ENCODE measurements at regions not wholly inside any gene's neighbourhood (a gene's known extent, or its start where the extent isn't known, plus 50 kb on each side); places are given as distances from the start of the nearest gene placed in this dataset.
"Not testable (repeated sequence)": the region's sequence is repeated elsewhere in the genome, so short reads cannot be mapped to it uniquely, and the experiment has no call there.

GRCh38 chr18:67770520-67770919, 254.0 kb upstream of the DSEL start:
- intact Hi-C loops (cut with DNase I; ENCODE audit: low total_unique reads), result no loop called here
- Histone ChIP-seq H3K27me3 (no peaks in the 10 kb centered on the region), H3K36me3 (no peaks in the 10 kb centered on the region), H3K4me3 (no peak overlapping the region), H3K9me3 (no peaks in the 10 kb centered on the region), H3K4me1 (no peaks in the 10 kb centered on the region), H3K27ac (no peak overlapping the region)
- no peak for TF ChIP-seq CTCF (IDR thresholded peaks at IDR 0.05)
- DNase-seq, result no peak

- no peak for DNase-seq
- no peak overlapping the region for H3K27ac ChIP-seq
- no peaks in the 10 kb centered on the region for H3K27me3 ChIP-seq
- H3K4me1 ChIP-seq, result no peaks in the 10 kb centered on the region
- intact Hi-C loops (cut with DNase I; ENCODE audit: low total_unique reads), result no loop called here
- no peak overlapping the region for H3K4me3 ChIP-seq
- TF ChIP-seq CTCF (IDR thresholded peaks at IDR 0.05), result no peak
- no peaks in the 10 kb centered on the region for H3K36me3 ChIP-seq
- H3K9me3 ChIP-seq, result no peaks in the 10 kb centered on the region
These were observed 250.4 kb upstream of the DSEL start for GRCh38 chr18:67766930-67767329.

- intact Hi-C loops (cut with DNase I; ENCODE audit: low total_unique reads); H3K27ac ChIP-seq: not testable (repeated sequence)
These were observed 235.7 kb upstream of the DSEL start for GRCh38 chr18:67752211-67752610.

GRCh38 chr18:67742954-67743353, 226.4 kb upstream of the DSEL start:
- Histone ChIP-seq H3K36me3 (no peaks in the 10 kb centered on the region), H3K27me3 (no peaks in the 10 kb centered on the region), H3K9me3 (peaks cover 0 to 10% (median 9%) of the 10 kb centered on the region in 3 donors), H3K27ac (no peak overlapping the region), H3K4me3 (no peak overlapping the region), H3K4me1 (no peaks in the 10 kb centered on the region)
- intact Hi-C loops (cut with DNase I; ENCODE audit: low total_unique reads), result no loop called here
- no peak for DNase-seq
- no peak for TF ChIP-seq CTCF (IDR thresholded peaks at IDR 0.05)

More at GRCh38 chr18:67752211-67752610, 235.7 kb upstream of the DSEL start:
- not testable (repeated sequence) for H3K9me3 ChIP-seq, H3K36me3 ChIP-seq, DNase-seq, H3K27me3 ChIP-seq, H3K4me3 ChIP-seq
- peaks cover 0 to 13% (median 0%) of the 10 kb centered on the region in 4 donors for H3K4me1 ChIP-seq

GRCh38 chr18:67742525-67742924, 226.0 kb upstream of the DSEL start:
- Histone ChIP-seq H3K9me3 (peaks cover 0 to 10% (median 8%) of the 10 kb centered on the region in 3 donors), H3K27me3 (no peaks in the 10 kb centered on the region), H3K36me3 (no peaks in the 10 kb centered on the region), H3K4me3 (no peak overlapping the region), H3K27ac (no peak overlapping the region), H3K4me1 (no peaks in the 10 kb centered on the region)
- no peak for TF ChIP-seq CTCF (IDR thresholded peaks at IDR 0.05)
- intact Hi-C loops (cut with DNase I; ENCODE audit: low total_unique reads), result no loop called here
- no peak for DNase-seq

- no peak for DNase-seq
- H3K4me1 ChIP-seq, result no peaks in the 10 kb centered on the region
- no peak overlapping the region for H3K27ac ChIP-seq
- H3K27me3 ChIP-seq, result no peaks in the 10 kb centered on the region
- intact Hi-C loops (cut with DNase I; ENCODE audit: low total_unique reads), result no loop called here
- H3K36me3 ChIP-seq, result no peaks in the 10 kb centered on the region
- H3K4me3 ChIP-seq, result no peak overlapping the region
- TF ChIP-seq CTCF (IDR thresholded peaks at IDR 0.05), result no peak
- no peaks in the 10 kb centered on the region for H3K9me3 ChIP-seq
These were observed 219.0 kb upstream of the DSEL start for GRCh38 chr18:67735506-67735905.
